ENCODE measurements at regions not wholly inside any gene's neighbourhood (a gene's known extent, or its start where the extent isn't known, plus 50 kb on each side); places are given as distances from the start of the nearest gene placed in this dataset.

DNA sequence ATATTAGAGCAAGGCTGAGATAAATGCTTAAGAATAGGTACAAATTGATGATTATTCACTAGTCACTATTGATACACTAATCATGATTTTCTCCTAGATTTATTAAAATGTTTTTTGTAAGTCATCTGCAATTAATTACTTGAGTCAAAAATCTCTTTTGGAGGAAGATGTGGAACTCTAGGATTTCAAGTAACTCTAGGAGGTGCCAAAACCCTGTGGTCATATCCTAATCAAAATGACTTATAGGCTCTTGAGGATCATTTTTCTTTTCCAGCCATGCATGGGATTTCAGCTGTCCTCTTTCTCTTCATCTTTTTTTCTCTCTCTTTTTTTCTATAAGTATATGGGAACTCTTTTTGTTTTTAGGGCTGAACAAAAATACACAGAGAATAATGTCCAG lies 141.8 kb upstream of the CD180 start:
- DNase-seq = no peak
- intact Hi-C loops (cut with DNase I) = loop anchor here (10.0 kb wide), 1 partner anchor 56 kb away; no protein-coding TSS in a partner anchor

DNA sequence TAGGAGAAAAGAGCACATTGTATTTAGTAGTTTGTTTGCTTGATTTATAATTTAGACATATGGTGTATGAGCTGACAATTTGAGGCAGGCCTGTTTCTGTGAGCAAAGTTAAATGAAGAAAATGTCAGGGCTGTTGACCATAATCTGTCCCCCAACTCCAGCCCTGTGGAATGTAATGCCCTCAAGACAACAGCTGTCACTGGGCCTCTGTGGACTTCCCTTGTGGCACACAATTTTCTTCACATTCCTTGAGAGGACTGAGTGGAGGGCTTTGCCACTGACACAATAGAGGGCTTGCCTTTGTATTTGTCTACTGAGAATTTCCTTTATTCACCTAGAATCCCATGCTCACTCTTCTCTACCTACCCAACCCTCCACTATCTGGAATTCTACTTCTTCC lies 141.2 kb upstream of the CD180 start:
- intact Hi-C loops (cut with DNase I) = loop anchor here (10.0 kb wide), 1 partner anchor 57 kb away; no protein-coding TSS in a partner anchor

DNA sequence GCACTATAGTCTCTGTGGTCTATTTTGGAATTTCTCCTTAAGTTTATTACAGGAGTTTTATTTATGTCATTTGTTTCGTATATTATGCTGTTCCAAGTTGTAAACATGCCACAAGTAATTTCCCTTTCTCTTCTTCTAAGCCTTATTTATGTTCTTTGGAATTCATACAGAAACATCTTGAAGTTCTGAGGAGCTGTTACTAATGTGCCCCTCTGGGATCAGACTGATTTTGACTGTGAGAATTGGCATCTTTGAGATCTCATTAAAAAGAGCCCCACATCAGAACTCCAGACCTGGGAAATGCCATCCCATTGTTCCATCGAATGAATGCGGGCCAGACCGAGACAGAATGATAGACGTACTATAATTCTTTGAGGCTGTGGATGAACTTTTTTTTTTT lies 138.8 kb upstream of the CD180 start:
- intact Hi-C loops (cut with DNase I) = loop anchor here (10.0 kb wide), 1 partner anchor 59 kb away; no protein-coding TSS in a partner anchor
- no peak for DNase-seq

More for the DNA sequence above, 141.2 kb upstream of the CD180 start:
- no peak for DNase-seq

DNA sequence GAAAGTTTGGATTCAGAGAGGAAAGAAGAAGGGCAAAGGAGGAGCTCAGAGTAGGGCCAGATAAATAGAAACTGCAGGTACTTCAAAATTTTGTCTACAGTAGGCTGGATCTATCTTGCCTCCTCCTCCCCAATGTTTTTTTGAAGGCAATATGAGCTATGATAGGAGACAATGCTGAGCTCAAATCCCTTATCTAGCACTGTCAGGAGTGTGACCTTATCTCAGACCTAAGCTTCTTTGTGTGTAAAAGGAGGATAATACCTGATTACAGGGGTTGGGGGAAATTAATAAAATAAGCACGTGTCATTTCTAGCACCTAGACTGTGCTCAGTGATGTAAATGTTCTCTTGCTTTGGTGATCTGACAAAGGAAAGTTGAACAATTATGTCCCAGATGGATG lies 137.8 kb upstream of the CD180 start:
- no peak for DNase-seq
- intact Hi-C loops (cut with DNase I) = loop anchor here (10.0 kb wide), 1 partner anchor 60 kb away; no protein-coding TSS in a partner anchor

DNA sequence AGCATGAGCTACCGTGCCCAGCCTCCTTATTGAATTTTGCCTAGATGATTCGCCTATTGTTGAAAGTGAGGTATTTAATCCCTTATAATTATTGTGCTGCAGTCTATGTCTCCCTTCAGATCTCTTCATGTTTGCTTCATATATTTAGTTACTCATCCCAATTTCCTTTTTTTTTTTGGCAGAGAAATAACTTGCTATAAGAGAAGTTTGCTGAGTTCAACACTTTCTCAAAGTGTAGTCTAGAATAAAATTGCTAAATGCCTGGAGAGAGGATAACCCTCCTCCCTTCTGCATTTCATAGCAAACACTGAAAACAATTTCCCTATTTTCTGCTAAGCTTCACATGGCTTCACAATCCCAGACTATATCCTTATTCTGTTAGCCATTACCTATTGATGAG lies 136.6 kb upstream of the CD180 start:
- intact Hi-C loops (cut with DNase I) = loop anchor here (10.0 kb wide), 1 partner anchor 62 kb away; no protein-coding TSS in a partner anchor
- no peak for DNase-seq

DNA sequence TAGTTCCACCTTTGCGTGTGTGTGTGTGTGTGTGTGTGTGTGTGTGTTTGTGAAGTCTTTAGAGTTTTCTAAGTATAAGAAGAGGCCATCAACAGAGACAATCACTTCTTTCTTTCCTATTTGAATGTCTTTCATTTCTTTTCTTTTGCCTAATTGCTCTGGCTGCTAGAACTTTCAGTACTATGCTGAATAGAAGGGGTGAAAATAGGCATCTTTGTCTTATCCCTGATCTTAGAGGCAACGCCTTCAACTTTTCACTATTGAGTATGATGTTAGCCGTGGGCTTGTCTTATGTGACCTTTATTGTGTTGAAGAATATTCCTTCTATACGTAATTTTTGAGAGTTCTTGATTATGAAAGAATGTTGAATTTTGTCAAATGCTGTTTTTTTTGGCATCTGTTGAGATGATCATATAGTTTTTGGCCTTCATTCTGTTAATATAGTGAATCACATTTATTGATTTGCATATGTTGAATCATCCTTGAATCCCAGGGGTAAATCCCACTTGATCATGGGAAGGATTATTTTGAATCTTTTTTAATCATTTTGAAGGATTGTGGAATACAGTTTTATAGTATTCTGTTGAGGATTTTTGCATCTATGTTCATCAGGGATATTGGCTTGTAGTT lies 134.8 kb upstream of the CD180 start:
- intact Hi-C loops (cut with DNase I) = loop anchor here (10.0 kb wide), 1 partner anchor 63 kb away; no protein-coding TSS in a partner anchor
- no peak for DNase-seq

DNA sequence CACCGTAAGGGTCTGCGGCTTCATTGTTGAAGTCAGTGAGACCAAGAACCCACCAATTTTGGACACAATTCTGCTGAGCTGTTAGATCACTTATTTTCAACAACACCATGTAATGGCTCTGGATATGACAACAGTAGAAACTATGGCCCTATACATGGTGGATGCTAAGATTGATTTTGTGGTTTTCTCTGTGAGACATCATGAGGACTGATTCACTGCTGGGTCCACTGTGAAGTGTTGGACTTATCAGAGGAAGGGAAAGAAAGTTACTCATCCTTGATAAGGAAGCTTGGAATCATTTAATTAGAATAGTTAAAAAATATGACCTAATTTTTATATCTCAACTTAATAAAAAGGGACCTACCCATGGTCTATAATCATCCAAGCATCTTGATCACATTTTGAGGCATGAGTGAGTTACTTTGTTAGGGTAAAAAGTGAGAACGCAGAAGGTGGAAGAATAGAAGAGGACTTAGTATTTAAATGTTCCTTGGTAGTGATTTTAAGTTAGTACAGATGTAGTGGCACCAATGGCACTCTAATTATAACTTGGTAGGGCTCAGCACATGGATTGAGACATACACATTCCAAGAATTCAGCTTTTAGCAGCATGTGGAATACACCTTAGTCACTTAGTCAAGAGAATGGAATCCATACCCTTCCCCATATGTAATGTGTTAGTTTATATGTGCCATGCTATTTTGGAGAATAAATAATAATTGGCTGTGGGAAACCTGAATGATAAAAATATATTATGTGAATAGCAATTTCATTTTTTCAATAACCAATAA lies 123.5 kb upstream of the CD180 start:
- intact Hi-C loops (cut with DNase I) = loop anchor here (5.0 kb wide), 1 partner anchor 73 kb away; no protein-coding TSS in a partner anchor
- DNase-seq = no peak

DNA sequence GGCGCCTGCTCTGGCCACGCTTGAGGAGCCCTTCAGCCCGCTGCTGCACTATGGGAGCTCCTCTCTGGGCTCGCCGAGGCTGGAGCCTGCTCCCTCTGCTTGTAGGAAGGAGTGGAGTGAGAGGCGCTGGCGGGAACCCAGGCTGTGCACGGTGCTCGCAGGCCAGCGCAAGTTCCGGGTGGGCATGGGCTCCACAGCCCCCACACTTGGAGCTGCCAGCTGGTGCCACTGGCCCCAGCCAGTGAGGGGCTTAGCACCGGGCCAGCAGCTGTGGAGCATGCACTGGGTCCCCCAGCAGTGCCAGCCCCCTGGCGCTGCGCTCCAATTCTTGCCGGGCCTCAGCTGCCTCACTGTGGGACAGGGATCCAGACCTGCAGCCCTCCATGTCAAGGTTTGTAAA lies 122.1 kb upstream of the CD180 start:
- peak in 2 of 10 donors; percentile 53 to 78 for DNase-seq
- intact Hi-C loops (cut with DNase I) = loop anchor here (5.0 kb wide), 1 partner anchor 71 kb away; no protein-coding TSS in a partner anchor

DNA sequence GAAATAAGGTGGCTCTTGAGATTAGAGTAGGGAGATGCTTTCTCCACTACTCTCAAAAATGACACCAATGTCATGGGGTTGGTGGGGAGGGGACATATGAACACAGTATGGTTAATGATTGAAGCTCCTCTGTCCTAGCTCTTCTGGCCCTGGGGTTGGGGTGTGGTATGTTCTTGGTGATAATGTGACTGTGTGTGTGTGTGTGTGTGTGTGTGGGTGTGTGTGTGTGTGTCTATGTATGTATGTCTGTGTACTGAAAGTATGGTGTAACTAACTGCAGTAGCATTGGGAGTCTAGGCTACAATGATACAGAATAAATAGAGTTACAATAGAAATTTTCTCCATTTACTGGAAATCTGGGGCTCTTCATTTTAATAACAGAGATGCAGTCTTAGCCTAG lies 121.0 kb upstream of the CD180 start:
- no peak for DNase-seq
- intact Hi-C loops (cut with DNase I) = loop anchor here (5.0 kb wide), 1 partner anchor 70 kb away; no protein-coding TSS in a partner anchor

DNA sequence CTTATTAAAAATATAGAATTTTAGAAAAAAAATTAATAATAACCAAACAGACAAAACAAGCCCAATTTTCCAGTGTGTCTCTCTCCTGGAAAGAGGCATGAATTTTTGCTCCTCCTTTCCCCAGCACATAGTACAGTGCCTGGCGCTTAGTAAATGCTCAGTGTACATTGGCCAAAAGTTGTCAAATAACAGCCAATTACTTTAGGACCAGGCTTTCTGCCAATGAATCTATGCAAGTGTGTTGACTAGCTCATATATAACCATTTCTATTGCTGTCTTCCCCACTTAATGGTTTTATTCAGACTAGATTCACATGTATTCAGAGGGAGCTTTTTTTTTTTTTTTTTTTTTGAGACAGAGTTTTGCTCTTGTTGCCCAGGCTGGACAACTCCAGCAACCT lies 120.1 kb upstream of the CD180 start:
- intact Hi-C loops (cut with DNase I) = loop anchor here (5.0 kb wide), 1 partner anchor 69 kb away; no protein-coding TSS in a partner anchor
- no peak for DNase-seq

DNA sequence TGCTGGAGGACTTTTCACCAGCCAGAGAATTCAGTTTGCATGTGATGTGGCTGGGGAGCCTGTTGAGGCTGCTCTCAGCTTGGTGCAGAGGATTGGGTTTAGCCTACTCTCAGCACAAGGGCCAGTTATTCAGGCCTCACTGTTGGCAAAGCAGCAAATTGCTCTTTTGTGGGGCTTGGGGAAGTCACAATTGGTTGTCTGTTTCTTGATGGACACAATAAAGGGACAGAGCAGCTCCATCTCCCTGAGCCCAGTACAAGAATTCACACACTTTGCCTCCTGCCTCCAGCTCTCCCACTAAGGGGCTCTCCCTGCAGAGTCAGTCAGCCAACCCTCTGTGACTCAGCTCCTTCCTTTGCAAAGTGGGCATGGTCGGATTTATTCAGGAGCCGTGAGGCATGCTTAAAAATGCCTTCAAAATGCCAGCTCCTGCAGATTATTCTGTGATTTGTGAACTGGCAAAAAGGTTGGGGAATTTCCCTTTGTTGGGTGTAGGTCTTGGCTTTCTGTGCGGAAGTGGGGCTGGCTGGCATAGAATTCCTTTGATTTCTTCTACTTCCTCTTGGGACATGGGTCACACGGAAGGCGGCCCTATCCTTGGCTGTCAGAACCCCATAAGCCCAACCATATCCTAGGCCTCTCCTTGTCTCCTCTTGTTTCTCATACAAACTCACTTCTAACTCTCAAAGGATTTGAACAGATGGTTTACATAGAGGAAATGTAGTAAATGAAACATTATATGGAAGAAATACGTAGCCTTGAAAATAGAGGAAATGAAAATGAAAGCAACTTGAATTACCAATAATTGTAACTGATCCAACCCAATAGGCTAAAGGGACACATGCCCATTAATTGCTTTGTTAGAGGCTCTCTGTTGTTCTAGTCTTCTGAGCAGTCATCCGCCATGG lies 118.7 kb upstream of the CD180 start:
- intact Hi-C loops (cut with DNase I) = loop anchor here (2.0 to 5.0 kb wide), 2 partner anchors 47 to 68 kb away; no protein-coding TSS in a partner anchor
- DNase-seq = peak; percentile 48 to 96 (median 77)

DNA sequence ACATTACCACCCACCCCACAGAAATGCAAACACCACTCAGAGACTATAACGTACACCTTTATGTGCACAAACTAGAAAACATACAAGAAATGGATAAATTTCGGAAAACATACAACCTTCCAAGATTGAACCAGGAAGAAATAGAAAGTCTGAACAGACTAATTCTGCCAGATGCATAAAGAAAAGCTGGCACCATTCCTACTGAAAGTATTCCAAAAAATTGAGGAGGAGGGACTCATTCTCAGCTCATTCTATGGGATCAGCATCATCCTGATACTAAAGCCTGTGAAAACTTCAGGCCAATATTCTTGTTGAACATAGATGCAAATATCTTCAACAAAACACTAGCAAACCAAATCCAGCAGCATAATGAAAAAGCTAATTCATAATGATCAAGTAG lies 115.1 kb upstream of the CD180 start:
- no peak for DNase-seq
- intact Hi-C loops (cut with DNase I) = no loop called here

DNA sequence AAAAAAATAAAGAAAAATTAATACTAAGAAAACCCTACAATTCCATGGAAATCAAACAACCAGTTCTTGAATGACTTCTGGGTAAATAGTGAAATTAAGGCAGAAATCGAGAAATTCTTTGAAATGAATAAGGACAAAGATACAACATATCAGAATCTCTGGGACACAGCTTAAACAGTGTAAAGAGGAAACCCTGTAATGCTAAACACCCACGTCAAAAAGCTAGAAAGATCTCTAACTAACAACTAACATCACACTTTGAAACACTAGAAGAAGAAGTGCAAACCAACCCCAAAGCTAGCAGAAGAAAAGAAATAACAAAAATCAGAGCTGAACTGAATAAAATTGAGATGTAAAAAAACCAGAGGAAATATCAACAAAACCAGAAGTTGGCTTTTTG lies 114.6 kb upstream of the CD180 start:
- no peak for DNase-seq
- intact Hi-C loops (cut with DNase I) = no loop called here

DNA sequence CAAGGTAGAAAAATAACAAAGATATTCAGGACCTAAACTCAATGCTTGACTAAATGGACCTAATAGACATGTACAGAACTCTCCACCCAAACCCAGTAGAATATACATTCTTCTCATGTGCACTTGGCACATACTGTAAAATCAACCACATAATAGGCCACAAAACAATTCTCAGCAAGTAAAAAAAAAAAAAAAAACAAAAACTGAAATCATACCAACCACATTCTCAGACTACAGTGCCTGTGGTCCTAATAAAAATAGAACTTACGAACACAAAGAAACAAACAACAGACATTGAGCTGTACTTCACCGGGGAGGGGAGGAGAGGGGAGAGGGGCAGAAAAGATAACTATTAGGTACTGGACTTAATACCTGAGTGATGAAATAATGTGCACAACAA lies 114.1 kb upstream of the CD180 start:
- intact Hi-C loops (cut with DNase I) = no loop called here
- no peak for DNase-seq

DNA sequence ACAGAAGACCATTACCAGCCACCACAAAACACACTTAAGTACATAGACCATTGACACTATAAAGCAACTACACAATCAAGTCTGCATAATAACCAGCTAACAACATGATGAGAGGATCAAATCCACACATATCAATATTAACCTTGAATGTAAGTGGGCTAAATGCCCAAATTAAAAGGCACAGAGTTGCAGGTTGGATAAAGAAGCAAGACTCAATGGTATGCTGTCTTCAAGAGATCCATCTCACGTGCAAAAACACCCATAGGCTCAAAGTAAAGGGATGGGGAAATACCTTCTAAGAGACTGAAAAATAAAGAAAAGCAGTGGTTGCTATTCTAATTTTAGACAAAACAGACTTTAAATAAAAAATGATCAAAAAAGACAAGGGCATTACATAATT lies 113.6 kb upstream of the CD180 start:
- DNase-seq = no peak
- intact Hi-C loops (cut with DNase I) = no loop called here

DNA sequence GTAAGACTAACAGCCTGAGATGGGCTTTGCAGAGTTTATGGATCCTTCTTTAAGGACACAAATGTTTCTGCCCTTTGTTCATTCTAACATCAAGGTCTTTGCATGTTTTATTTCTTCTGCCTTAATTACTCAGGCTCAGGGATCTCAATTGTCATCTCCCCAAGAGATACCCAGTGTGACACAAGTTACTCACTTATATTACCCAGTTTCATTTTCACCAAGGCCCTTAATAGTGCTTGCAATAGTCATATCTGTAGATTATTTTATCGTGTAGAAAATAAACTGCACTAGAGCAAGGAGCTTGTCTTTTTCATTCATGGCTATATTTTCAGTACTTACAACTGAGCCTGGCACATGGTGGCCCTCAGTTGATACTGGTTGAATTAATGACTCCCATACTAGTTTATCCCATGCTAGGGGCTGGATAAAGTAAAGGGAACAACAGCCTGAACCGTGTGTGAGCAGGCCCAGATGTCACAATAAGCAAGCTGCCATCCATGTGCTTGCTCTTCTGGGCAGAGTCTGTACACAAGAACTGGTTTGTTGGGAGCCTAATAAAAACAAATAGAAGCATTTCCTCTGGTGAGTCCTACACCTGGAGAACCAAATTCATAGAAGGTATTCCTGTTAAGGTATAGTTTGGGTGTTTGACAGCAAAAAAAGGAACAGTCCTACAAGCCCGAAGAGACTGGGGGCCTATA lies 112.5 kb upstream of the CD180 start:
- DNase-seq = no peak
- intact Hi-C loops (cut with DNase I) = no loop called here

DNA sequence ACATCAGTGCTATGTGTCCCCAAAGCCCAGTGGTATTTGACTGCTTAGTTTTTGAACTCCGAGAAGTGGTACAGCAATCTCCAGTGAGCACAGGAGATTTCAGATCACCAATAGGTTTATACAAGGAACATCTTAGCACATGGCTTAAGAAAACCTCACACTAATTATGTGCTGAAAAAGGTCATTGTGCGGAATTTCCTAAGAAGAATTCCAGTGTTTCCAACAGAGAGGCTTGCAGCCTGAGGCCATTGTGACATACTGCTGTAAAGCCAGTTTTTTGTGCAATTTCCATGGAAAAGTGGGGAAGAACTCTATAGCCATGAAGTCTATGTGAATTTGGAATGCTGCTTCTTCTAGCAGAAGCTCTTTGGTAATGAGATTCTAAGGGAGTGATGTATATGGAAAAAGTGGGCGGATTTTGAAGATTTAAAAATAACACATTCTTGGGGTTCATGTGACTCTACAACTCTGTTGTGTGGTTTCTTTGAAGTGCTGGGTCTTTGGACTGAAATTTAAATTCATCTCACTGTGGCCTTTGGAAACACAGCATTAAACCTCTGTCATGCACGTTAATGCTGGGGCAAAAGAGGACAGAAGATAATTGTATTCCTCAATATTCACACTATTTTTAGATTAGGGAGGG lies 110.5 kb upstream of the CD180 start:
- DNase-seq = no peak
- intact Hi-C loops (cut with DNase I) = no loop called here

DNA sequence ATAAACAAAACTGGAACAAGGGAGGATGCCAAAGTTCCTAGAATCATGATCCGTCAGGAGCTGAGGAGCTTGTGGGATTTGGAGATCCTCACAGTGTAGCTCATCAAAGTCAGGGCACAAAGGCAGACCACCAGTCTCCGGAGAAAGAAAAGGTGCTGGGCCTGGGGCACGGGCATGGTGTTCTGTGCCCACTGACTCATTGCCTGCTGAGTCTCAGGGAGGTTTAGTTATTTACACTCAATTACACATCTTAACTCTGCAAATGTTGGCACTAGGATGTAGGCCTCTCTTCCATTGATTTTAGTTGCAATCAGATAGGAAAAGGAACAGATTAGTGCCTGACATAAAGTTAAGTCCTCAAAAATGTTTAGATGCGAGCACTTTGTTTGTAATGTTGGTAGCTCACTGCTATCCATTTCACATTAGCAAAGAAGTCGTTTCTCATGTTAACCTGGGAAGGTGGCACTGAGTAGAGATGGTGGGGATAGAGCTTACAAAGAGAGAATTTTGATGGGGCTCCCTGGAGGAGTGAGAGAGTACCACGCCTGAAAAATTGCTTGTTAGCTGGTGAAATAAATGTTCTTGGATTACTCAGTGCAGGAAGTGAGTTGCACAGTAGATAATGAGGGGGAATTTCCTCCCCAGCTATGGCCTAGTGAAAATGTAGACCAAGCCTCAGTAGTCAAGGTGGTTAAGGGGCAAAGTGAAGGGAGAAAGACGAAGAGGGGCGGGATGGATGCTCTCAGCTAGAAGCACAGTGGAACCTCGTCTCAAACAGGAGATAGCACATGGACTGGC lies 109.5 kb upstream of the CD180 start:
- DNase-seq = no peak

DNA sequence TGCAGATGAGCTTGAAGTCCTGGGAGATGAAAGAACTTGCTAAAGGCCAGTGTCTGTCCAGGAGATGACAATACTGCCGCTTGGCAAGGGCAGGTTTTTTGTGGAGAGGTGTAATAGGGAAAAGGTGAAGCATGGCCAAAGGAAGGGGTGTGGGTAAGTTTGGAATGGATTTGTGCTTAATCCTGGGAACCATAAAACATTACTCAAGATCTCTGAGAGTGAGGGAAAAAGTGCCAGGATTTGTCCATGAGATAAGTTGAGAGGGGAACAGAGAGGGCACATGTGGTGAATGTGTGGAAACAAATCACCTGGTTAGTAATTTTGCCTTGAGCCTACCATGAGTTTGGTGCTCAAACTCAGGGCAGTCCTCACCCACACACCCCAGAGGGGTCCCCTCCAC lies 108.8 kb upstream of the CD180 start:
- intact Hi-C loops (cut with DNase I) = no loop called here
- no peak for DNase-seq

More for the DNA sequence above, 109.5 kb upstream of the CD180 start:
- intact Hi-C loops (cut with DNase I) = no loop called here

All from posterior cingulate gyrus (tissue), 11 donors.